ENCODE measurements at regions not wholly inside any gene's neighbourhood (a gene's known extent, or its start where the extent isn't known, plus 50 kb on each side); places are given as distances from the start of the nearest gene placed in this dataset.

GRCh38 chrX:5640071-5640470, 588.6 kb downstream of the NLGN4X start:
- no peaks in the 10 kb centered on the region for H3K36me3 Mint-ChIP-seq (ENCODE audit: low read depth)
- H3K27ac Mint-ChIP-seq: no peak overlapping the region
- no peaks in the 10 kb centered on the region; the same call in 1 of the 2 replicates for H3K27me3 Mint-ChIP-seq (ENCODE audit: insufficient read depth)
- no peak for DNase-seq
- TF ChIP-seq CTCF (IDR thresholded peaks at IDR 0.05): no peak
- no peaks in the 10 kb centered on the region for H3K4me1 Mint-ChIP-seq (ENCODE audit: low read depth)
- no peak overlapping the region for H3K4me3 Mint-ChIP-seq
- H3K9me3 Mint-ChIP-seq: peaks cover 15% of the 10 kb centered on the region; the same call in 1 of the 2 replicates

DNA sequence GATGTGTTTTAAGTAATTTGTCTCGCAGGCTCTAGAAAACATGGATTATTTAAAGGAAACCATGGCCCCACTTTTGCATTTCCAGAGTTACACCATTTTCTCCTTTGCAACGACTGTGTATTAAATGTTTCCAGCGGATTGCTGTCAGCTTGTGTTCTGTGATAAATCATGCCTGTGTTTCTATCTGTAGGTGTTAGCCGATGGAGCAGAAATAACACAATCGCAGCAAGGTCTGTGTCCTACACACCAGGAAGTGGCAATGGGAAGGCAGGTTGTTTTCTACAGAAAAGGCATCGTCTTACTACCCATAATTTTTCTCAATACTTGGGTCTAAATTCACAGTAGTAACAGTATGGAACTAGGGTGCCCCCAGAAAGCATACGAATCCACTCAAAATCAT, 590.1 kb downstream of the NLGN4X start:
- H3K27ac Mint-ChIP-seq: no peak overlapping the region
- no peak for DNase-seq
- peaks cover 9% of the 10 kb centered on the region; the same call in 1 of the 2 replicates for H3K9me3 Mint-ChIP-seq
- H3K27me3 Mint-ChIP-seq (ENCODE audit: insufficient read depth): no peaks in the 10 kb centered on the region; the same call in 1 of the 2 replicates
- H3K36me3 Mint-ChIP-seq (ENCODE audit: low read depth): no peaks in the 10 kb centered on the region
- no peak overlapping the region for H3K4me3 Mint-ChIP-seq
- H3K4me1 Mint-ChIP-seq (ENCODE audit: low read depth): no peaks in the 10 kb centered on the region
- TF ChIP-seq CTCF (IDR thresholded peaks at IDR 0.05): no peak

- Mint-ChIP-seq H3K27me3 (ENCODE audit: insufficient read depth) (no peaks in the 10 kb centered on the region), H3K9me3 (peaks cover 5% of the 10 kb centered on the region), H3K27ac (no peak overlapping the region), H3K4me3 (no peak overlapping the region), H3K4me1 (ENCODE audit: low read depth) (no peaks in the 10 kb centered on the region), H3K36me3 (ENCODE audit: low read depth) (no peaks in the 10 kb centered on the region)
- no peak for TF ChIP-seq CTCF (IDR thresholded peaks at IDR 0.05)
- DNase-seq: no peak
Measured at GRCh38 chrX:5632887-5633286, 595.8 kb downstream of the NLGN4X start.

DNA sequence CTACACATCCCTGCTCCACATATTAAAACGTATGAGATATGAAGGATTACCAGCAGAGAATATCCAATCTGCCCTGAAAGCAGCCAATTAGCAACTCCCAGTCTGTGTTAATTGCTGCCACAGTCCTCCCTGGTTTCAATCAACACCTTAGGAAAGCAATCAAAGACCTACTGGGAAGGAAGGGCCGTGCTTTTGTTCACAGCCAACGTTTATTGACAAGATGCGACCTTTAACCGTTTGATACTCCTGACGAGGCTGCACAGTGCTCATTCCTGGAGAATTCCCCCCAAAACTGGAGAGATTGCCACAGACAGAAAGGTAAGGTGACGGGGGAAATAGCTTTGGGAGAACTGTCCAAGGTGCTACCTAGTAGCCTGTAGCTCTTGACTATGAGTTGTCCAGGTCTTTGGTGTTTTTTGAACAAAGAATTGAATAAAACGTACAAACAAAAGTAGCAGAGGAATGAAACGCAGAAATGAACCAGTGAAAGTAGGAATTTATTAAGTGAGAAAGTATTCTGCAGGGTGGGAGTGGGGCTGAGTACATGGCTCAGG, 596.5 kb downstream of the NLGN4X start:
- H3K36me3 Mint-ChIP-seq (ENCODE audit: low read depth): no peaks in the 10 kb centered on the region
- no peaks in the 10 kb centered on the region for H3K27me3 Mint-ChIP-seq (ENCODE audit: insufficient read depth)
- no peak overlapping the region for H3K4me3 Mint-ChIP-seq
- TF ChIP-seq CTCF (IDR thresholded peaks at IDR 0.05): no peak
- H3K4me1 Mint-ChIP-seq (ENCODE audit: low read depth): no peaks in the 10 kb centered on the region
- peaks cover 5% of the 10 kb centered on the region for H3K9me3 Mint-ChIP-seq
- no peak for DNase-seq
- no peak overlapping the region for H3K27ac Mint-ChIP-seq

DNA sequence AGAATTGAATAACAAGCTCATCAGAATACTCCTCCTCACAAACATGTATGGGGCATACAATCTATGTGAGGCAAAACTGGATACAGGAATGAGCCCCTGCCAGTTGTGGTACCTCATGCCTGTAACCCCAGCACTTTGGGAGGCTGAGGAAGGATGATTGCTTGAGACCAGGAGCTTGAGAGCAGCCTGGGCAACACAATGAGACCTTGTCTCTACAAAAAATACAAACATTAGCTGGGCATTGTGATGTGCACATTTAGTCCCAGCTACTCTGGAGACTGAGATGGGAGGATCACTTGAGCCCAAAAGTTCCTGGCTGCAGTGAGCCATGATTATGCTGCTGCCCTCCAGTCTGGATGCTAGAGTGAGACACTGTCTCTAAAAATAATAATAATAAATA, 611.0 kb downstream of the NLGN4X start:
- TF ChIP-seq CTCF (IDR thresholded peaks at IDR 0.05): no peak
- Mint-ChIP-seq H3K4me3 (no peak overlapping the region), H3K9me3 (peaks cover 4% of the 10 kb centered on the region), H3K27me3 (ENCODE audit: insufficient read depth) (no peaks in the 10 kb centered on the region; the same call in 1 of the 2 replicates), H3K27ac (no peak overlapping the region), H3K4me1 (ENCODE audit: low read depth) (no peaks in the 10 kb centered on the region), H3K36me3 (ENCODE audit: low read depth) (no peaks in the 10 kb centered on the region)
- no peak for DNase-seq

GRCh38 chrX:5595570-5595969, 633.1 kb downstream of the NLGN4X start:
- no peak overlapping the region for H3K27ac Mint-ChIP-seq

More at GRCh38 chrX:5595570-5595969, 633.1 kb downstream of the NLGN4X start:
- peaks cover 16% of the 10 kb centered on the region for H3K9me3 Mint-ChIP-seq
- DNase-seq: no peak
- H3K36me3 Mint-ChIP-seq (ENCODE audit: low read depth): no peaks in the 10 kb centered on the region
- H3K27me3 Mint-ChIP-seq (ENCODE audit: insufficient read depth): no peaks in the 10 kb centered on the region
- TF ChIP-seq CTCF (IDR thresholded peaks at IDR 0.05): no peak
- no peaks in the 10 kb centered on the region for H3K4me1 Mint-ChIP-seq (ENCODE audit: low read depth)
- H3K4me3 Mint-ChIP-seq: no peak overlapping the region
